IPS-15b (cell line): ENCODE measurements at regions not wholly inside any gene's neighbourhood (a gene's known extent, or its start where the extent isn't known, plus 50 kb on each side); places are given as distances from the start of the nearest gene placed in this dataset.

Experiments used
- H3K27me3 ChIP-seq: one replicate; pipeline ENCODE4 v1.6.1; 2013; ENCODE audit warnings: low read length; ENCODE audit not compliant: control insufficient read depth, insufficient read depth
- H3K36me3 ChIP-seq: one replicate; pipeline ENCODE4 v1.6.1; 2013; ENCODE audit warnings: low read length; ENCODE audit not compliant: control insufficient read depth, insufficient read depth
- H3K4me1 ChIP-seq: one replicate; pipeline ENCODE4 v1.6.1; 2013; ENCODE audit warnings: mild to moderate bottlenecking, low read length; ENCODE audit not compliant: control insufficient read depth, insufficient read depth
- H3K4me3 ChIP-seq: one replicate; pipeline ENCODE4 v1.5.1; 2013; ENCODE audit warnings: low read depth, low read length
- H3K9ac ChIP-seq: one replicate; pipeline ENCODE4 v1.6.1; 2013; ENCODE audit warnings: low read depth, mild to moderate bottlenecking, low read length
- H3K9me3 ChIP-seq: one replicate; pipeline ENCODE4 v1.6.1; 2013; ENCODE audit warnings: mild to moderate bottlenecking, low read length; ENCODE audit not compliant: control insufficient read depth, insufficient read depth

- Histone ChIP-seq H3K27me3 (no peaks in the 10 kb centered on the region), H3K36me3 (no peaks in the 10 kb centered on the region), H3K4me1 (peaks cover 14% of the 10 kb centered on the region), H3K9me3 (no peaks in the 10 kb centered on the region), H3K4me3 (no peak overlapping the region), H3K9ac (no peak overlapping the region)
These were observed 324.9 kb downstream of the UQCRFS1 start for GRCh38 chr19:28887920-28888618.

GRCh38 chr19:28886708-28887107, 326.2 kb downstream of the UQCRFS1 start:
- H3K4me3 ChIP-seq: no peak overlapping the region
- H3K9ac ChIP-seq: no peak overlapping the region
- H3K9me3 ChIP-seq: no peaks in the 10 kb centered on the region
- no peaks in the 10 kb centered on the region for H3K27me3 ChIP-seq
- no peaks in the 10 kb centered on the region for H3K36me3 ChIP-seq
- H3K4me1 ChIP-seq: peaks cover 16% of the 10 kb centered on the region

GRCh38 chr19:28885965-28886364, 327.0 kb downstream of the UQCRFS1 start:
- Histone ChIP-seq H3K27me3 (no peaks in the 10 kb centered on the region), H3K9me3 (no peaks in the 10 kb centered on the region), H3K36me3 (no peaks in the 10 kb centered on the region), H3K9ac (no peak overlapping the region), H3K4me3 (no peak overlapping the region), H3K4me1 (peaks cover 21% of the 10 kb centered on the region)

GRCh38 chr19:28884786-28885476, 328.0 kb downstream of the UQCRFS1 start:
- Histone ChIP-seq H3K4me3 (peak overlapping the region; percentile 8), H3K9me3 (no peaks in the 10 kb centered on the region), H3K27me3 (no peaks in the 10 kb centered on the region), H3K36me3 (no peaks in the 10 kb centered on the region), H3K4me1 (peaks cover 30% of the 10 kb centered on the region), H3K9ac (no peak overlapping the region)

GRCh38 chr19:28883241-28883693, 329.7 kb downstream of the UQCRFS1 start:
- Histone ChIP-seq H3K36me3 (no peaks in the 10 kb centered on the region), H3K27me3 (no peaks in the 10 kb centered on the region), H3K9ac (no peak overlapping the region), H3K4me1 (peaks cover 34% of the 10 kb centered on the region), H3K4me3 (peak overlapping the region; percentile 3), H3K9me3 (no peaks in the 10 kb centered on the region)

GRCh38 chr19:28882818-28883217, 330.1 kb downstream of the UQCRFS1 start:
- Histone ChIP-seq H3K36me3 (no peaks in the 10 kb centered on the region), H3K4me3 (no peak overlapping the region), H3K9ac (no peak overlapping the region), H3K9me3 (no peaks in the 10 kb centered on the region), H3K4me1 (peaks cover 34% of the 10 kb centered on the region), H3K27me3 (no peaks in the 10 kb centered on the region)

- no peaks in the 10 kb centered on the region for H3K27me3 ChIP-seq
- no peaks in the 10 kb centered on the region for H3K9me3 ChIP-seq
- no peaks in the 10 kb centered on the region for H3K36me3 ChIP-seq
- H3K4me1 ChIP-seq: peaks cover 29% of the 10 kb centered on the region
- peak overlapping the region; percentile 48 for H3K9ac ChIP-seq
- no peak overlapping the region for H3K4me3 ChIP-seq
These were observed 331.3 kb downstream of the UQCRFS1 start for GRCh38 chr19:28881616-28882015.

GRCh38 chr19:28880735-28881401, 332.1 kb downstream of the UQCRFS1 start:
- no peaks in the 10 kb centered on the region for H3K9me3 ChIP-seq
- peaks cover 24% of the 10 kb centered on the region for H3K4me1 ChIP-seq
- no peaks in the 10 kb centered on the region for H3K36me3 ChIP-seq
- H3K27me3 ChIP-seq: no peaks in the 10 kb centered on the region
- H3K9ac ChIP-seq: peak overlapping the region; percentile 48
- H3K4me3 ChIP-seq: no peak overlapping the region

- Histone ChIP-seq H3K9me3 (no peaks in the 10 kb centered on the region), H3K27me3 (no peaks in the 10 kb centered on the region), H3K9ac (no peak overlapping the region), H3K4me3 (no peak overlapping the region), H3K36me3 (no peaks in the 10 kb centered on the region), H3K4me1 (peaks cover 20% of the 10 kb centered on the region)
These were observed 333.9 kb downstream of the UQCRFS1 start for GRCh38 chr19:28878862-28879566.

GRCh38 chr19:28876609-28877123, 336.3 kb downstream of the UQCRFS1 start:
- Histone ChIP-seq H3K27me3 (no peaks in the 10 kb centered on the region), H3K4me3 (no peak overlapping the region), H3K4me1 (peaks cover 18% of the 10 kb centered on the region), H3K36me3 (no peaks in the 10 kb centered on the region), H3K9ac (no peak overlapping the region), H3K9me3 (no peaks in the 10 kb centered on the region)

- H3K9ac ChIP-seq: no peak overlapping the region
- H3K27me3 ChIP-seq: no peaks in the 10 kb centered on the region
- H3K4me1 ChIP-seq: peaks cover 3% of the 10 kb centered on the region
- no peak overlapping the region for H3K4me3 ChIP-seq
- H3K36me3 ChIP-seq: no peaks in the 10 kb centered on the region
- peaks cover 2% of the 10 kb centered on the region for H3K9me3 ChIP-seq
These were observed 338.2 kb downstream of the UQCRFS1 start for GRCh38 chr19:28874742-28875141.
